ENCODE measurements at regions not wholly inside any gene's neighbourhood (a gene's known extent, or its start where the extent isn't known, plus 50 kb on each side); places are given as distances from the start of the nearest gene placed in this dataset.
"Not testable (repeated sequence)": the region's sequence is repeated elsewhere in the genome, so short reads cannot be mapped to it uniquely, and the experiment has no call there.

GRCh38 chr2:179332903-179333302 is 68.3 kb upstream of the SESTD1 start:
- DNase-seq (ENCODE audit: low read depth in 4 of 4, low spot score in 2 of 4) = no peak

GRCh38 chr2:179331061-179331460 is 66.4 kb upstream of the SESTD1 start:
- no peak for DNase-seq (ENCODE audit: low read depth in 4 of 4, low spot score in 2 of 4)

- no peak for DNase-seq (ENCODE audit: low read depth in 4 of 4, low spot score in 2 of 4)
These were observed 57.7 kb upstream of the SESTD1 start for GRCh38 chr2:179322289-179322688.

DNA sequence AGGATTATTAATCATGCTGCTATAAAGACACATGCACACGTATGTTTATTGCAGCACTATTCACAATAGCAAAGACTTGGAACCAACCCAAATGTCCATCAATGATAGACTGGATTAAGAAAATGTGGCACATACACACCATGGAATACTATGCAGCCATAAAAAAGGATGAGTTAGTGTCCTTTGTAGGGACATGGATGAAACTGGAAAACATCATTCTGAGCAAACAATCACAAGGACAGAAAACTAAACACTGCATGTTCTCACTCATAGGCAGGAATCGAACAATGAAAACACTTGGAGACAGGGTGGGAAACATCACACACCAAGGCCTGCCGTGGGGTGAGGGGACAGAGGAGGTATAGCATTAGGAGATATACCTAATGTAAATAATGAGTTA is 56.4 kb upstream of the SESTD1 start:
- not testable (repeated sequence) for DNase-seq (ENCODE audit: low read depth in 4 of 4, low spot score in 2 of 4)

GRCh38 chr2:179314729-179315128 is 50.1 kb upstream of the SESTD1 start:
- DNase-seq (ENCODE audit: low read depth in 4 of 4, low spot score in 2 of 4) = not testable (repeated sequence)

All from left renal cortex interstitium (tissue), 4 donors.